SH-SY5Y (cell line): ENCODE measurements at regions not wholly inside any gene's neighbourhood (a gene's known extent, or its start where the extent isn't known, plus 50 kb on each side); places are given as distances from the start of the nearest gene placed in this dataset.

ENCODE experiments used
- GATA2 ChIP-seq: IDR thresholded peaks from 2 replicates; pipeline ENCODE4 v1.6.1; 2011; ENCODE audit warnings: mild to moderate bottlenecking, low read depth, low read length
- GATA3 ChIP-seq: IDR thresholded peaks from 2 replicates; pipeline ENCODE4 v1.6.1; 2011; ENCODE audit warnings: low read depth, mild to moderate bottlenecking, low read length, moderate library complexity

DNA sequence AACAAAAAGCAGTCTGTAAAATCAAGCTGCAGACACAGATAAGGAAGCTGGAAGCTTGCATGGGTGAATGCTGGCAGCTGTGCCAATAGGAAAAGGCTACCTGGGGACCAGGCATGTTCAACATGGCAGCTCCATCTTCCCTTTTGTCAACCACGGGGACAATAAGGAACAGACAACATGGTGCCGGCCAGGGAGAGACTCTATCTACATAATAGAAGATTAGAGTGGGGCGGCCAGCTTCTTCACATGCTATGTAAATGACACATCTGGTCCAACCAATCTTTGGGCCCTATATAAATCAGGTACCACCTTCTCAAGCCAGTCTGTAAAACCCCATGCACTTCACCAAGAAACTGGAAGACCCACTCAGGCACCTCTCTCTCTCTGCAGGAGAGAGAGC is 157.6 kb downstream of the SUDS3 start:
- TF ChIP-seq GATA2 (no peak), GATA3 (no peak)
